ENCODE measurements at regions not wholly inside any gene's neighbourhood (a gene's known extent, or its start where the extent isn't known, plus 50 kb on each side); places are given as distances from the start of the nearest gene placed in this dataset.
A peak's percentile ranks its signal among the peaks of the same experiment; 100 is the strongest.

DNA sequence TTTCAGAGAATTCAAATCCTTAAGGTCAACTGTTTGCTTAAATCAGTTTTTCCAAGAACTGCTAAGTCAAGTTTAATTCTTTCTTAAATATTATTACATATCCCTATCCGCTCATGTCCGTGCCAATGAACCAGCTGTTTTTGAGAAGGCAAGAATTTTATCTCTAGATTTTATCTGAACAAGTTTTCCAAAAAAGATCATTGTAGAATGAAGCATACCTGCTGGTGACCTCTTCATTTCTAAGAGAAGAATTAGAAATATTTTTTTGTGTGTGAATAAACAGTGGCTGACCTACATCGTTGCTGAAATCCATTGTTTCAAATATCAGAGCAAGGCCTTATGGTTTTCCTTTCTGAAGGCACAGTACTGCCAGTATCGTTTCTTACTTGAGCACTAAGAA, 58.4 kb upstream of the RND3 start:
- no peak for TF ChIP-seq CTCF (IDR thresholded peaks at IDR 0.05; ENCODE audit: unreplicated experiment)
- H3K4me3 Mint-ChIP-seq: no peak overlapping the region
- no peak for DNase-seq (ENCODE audit: low spot score in 2 of 2, unreplicated experiment in 2 of 2)
- no peaks in the 10 kb centered on the region for H3K27me3 Mint-ChIP-seq (ENCODE audit: low read depth)
- no peaks in the 10 kb centered on the region for H3K36me3 Mint-ChIP-seq
- H3K27ac Mint-ChIP-seq: peak overlapping the region; percentile 6
- peaks cover 5% of the 10 kb centered on the region for H3K4me1 Mint-ChIP-seq
- H3K9me3 Mint-ChIP-seq: peaks cover 4% of the 10 kb centered on the region

DNA sequence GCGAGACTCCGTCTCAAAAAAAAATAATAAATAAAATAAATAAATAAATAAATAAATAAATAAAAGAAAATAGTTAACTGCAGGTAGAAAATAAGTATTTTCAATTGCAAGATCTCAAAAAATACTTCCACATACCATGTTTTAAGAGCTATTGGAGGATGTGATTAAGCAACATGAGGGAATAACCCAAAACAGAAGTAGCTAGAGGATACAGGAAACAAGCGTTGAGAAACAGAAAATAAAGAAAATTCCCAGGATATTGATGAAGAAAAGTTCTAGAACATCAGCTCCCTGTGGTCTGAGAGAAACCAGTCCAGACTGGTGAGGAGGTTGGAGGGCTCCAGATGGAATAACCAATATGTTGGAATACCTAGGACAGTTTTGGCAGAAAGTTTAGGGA, 57.3 kb upstream of the RND3 start:
- Mint-ChIP-seq H3K4me3 (no peak overlapping the region), H3K36me3 (no peaks in the 10 kb centered on the region), H3K4me1 (peaks cover 5% of the 10 kb centered on the region), H3K27ac (no peak overlapping the region), H3K27me3 (ENCODE audit: low read depth) (no peaks in the 10 kb centered on the region), H3K9me3 (peaks cover 4% of the 10 kb centered on the region)
- no peak for TF ChIP-seq CTCF (IDR thresholded peaks at IDR 0.05; ENCODE audit: unreplicated experiment)
- DNase-seq (ENCODE audit: low spot score in 2 of 2, unreplicated experiment in 2 of 2): no peak

DNA sequence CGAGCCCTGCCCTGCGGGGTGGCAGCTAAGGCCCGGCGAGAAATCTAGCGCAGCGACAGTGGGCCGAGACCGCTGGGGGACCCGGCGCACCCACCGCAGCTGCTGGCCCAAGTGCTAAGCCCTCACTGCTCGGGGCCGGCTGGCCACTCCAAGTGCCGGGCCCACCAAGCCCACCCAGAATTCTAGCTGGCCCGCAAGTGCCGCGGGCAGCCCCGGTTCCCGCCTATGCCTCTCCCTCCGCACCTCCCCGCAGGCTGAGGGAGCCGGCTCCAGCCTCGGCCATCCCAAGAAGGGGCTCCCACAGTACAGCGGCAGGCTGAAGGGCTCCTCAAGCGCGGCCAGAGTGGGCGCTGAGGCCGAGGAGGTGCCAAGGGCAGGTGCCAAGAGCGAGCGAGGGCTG, 55.2 kb upstream of the RND3 start:
- Mint-ChIP-seq H3K4me1 (peaks cover 5% of the 10 kb centered on the region), H3K27ac (no peak overlapping the region), H3K9me3 (peaks cover 9% of the 10 kb centered on the region), H3K4me3 (no peak overlapping the region), H3K36me3 (no peaks in the 10 kb centered on the region), H3K27me3 (ENCODE audit: low read depth) (no peaks in the 10 kb centered on the region)
- no peak for TF ChIP-seq CTCF (IDR thresholded peaks at IDR 0.05; ENCODE audit: unreplicated experiment)
- no peak for DNase-seq (ENCODE audit: low spot score in 2 of 2, unreplicated experiment in 2 of 2)

GRCh38 chr2:150542172-150542571, 54.7 kb upstream of the RND3 start:
- Mint-ChIP-seq H3K9me3 (peaks cover 14% of the 10 kb centered on the region), H3K4me3 (no peak overlapping the region), H3K4me1 (peaks cover 5% of the 10 kb centered on the region), H3K27me3 (ENCODE audit: low read depth) (no peaks in the 10 kb centered on the region), H3K36me3 (no peaks in the 10 kb centered on the region), H3K27ac (no peak overlapping the region)
- DNase-seq (ENCODE audit: low spot score in 2 of 2, unreplicated experiment in 2 of 2): no peak
- TF ChIP-seq CTCF (IDR thresholded peaks at IDR 0.05; ENCODE audit: unreplicated experiment): no peak

DNA sequence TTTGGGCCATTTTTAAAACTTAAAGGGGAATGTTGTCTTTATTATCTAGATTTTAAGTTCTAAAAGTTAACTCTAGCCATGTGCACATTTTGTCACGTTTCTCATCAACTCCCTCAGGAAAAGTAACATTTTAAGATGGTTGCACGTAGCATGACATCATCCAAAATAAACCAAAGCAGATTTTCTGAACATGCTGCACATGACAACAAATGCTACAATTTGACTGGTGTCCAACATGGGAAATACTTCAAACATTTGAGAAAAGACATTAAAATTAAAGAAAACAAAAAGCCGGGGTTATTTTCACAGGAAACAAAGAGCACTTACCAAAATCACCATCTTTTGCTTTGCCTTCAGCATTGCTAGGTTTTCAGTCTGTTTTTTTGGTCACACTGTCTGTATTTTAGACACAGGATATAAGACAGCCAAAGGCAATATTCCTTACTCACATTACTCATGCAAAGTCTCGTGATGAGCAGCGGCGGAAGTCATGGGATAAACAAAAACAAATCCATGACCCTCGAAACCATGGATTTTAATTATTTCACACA, 51.3 kb upstream of the RND3 start:
- no peak for TF ChIP-seq CTCF (IDR thresholded peaks at IDR 0.05; ENCODE audit: unreplicated experiment)
- DNase-seq (ENCODE audit: low spot score in 2 of 2, unreplicated experiment in 2 of 2): no peak
- H3K4me3 Mint-ChIP-seq: no peak overlapping the region
- H3K9me3 Mint-ChIP-seq: peaks cover 27% of the 10 kb centered on the region
- no peak overlapping the region for H3K27ac Mint-ChIP-seq
- H3K36me3 Mint-ChIP-seq: no peaks in the 10 kb centered on the region
- H3K27me3 Mint-ChIP-seq (ENCODE audit: low read depth): no peaks in the 10 kb centered on the region
- no peaks in the 10 kb centered on the region for H3K4me1 Mint-ChIP-seq

Data from mesothelial cell of epicardium (in vitro differentiated cells).